ENCODE measurements at regions not wholly inside any gene's neighbourhood (a gene's known extent, or its start where the extent isn't known, plus 50 kb on each side); places are given as distances from the start of the nearest gene placed in this dataset.

DNA sequence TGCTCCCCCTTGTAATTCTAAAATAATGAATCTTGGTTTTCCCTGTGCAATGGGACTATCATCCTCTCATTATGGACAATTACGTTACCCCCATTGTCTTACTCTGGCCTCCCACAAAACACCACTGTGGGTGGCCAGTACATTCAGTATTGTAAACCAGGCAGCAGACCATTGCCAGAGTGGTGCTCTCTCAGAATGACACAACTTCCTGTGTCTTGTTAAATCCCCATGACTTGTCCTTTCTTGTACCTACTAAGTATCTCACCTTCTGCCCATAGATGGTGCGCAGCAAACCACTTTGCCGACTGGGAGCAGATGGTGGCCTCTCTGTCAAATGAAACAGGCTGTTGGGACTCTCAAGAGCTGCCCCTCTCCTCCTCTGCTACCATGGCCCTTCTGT, 287.1 kb upstream of the RAG2 start:
- TF ChIP-seq EZH2 (IDR thresholded peaks at IDR 0.05; ENCODE audit: insufficient read depth, poor library complexity, severe bottlenecking): no peak
- no peak for TF ChIP-seq EZH2phosphoT487 (IDR thresholded peaks at IDR 0.05; ENCODE audit: insufficient read depth, low read depth)

Data from GM23248 (cell line).